ENCODE measurements at regions not wholly inside any gene's neighbourhood (a gene's known extent, or its start where the extent isn't known, plus 50 kb on each side); places are given as distances from the start of the nearest gene placed in this dataset.

GRCh38 chr2:238507836-238508235, 81.1 kb downstream of the ASB1 start:
- TF ChIP-seq CTCF (conservative IDR thresholded peaks at IDR 0.05 in 1 of 2, IDR thresholded peaks at IDR 0.05 in 1 of 2; ENCODE audit: low read depth in 1 of 2, low read length in 2 of 2) (no peak), EZH2 (IDR thresholded peaks at IDR 0.05; ENCODE audit: low read length, missing control alignments) (no peak)
- H3K36me3 ChIP-seq (ENCODE audit: control insufficient read depth, insufficient read depth, low read length), result no peaks in the 10 kb centered on the region
- no peak for DNase-seq (ENCODE audit: low read depth in 2 of 2)
- no peaks in the 10 kb centered on the region for H3K4me1 ChIP-seq (ENCODE audit: control insufficient read depth, extremely low read depth, insufficient read depth, low read length)
- H3K27me3 ChIP-seq (ENCODE audit: control insufficient read depth, insufficient read depth, low read length), result no peaks in the 10 kb centered on the region
- no peaks in the 10 kb centered on the region for H4K20me1 ChIP-seq (ENCODE audit: control insufficient read depth, extremely low read depth, insufficient read depth, low read length)
- H3K9ac ChIP-seq (ENCODE audit: insufficient read depth, low read length), result no peak overlapping the region
- H3K27ac ChIP-seq (ENCODE audit: insufficient read depth, low read length), result no peak overlapping the region
- no peak overlapping the region for H3K4me3 ChIP-seq (replicated peaks in 1 of 4; ENCODE audit: control extremely low read depth in 1 of 4, insufficient read depth in 1 of 4, low read depth in 3 of 4, low read length in 4 of 4)
- no peak overlapping the region for H3K4me2 ChIP-seq (ENCODE audit: extremely low read depth, insufficient read depth, low read length)
- H2AFZ ChIP-seq (ENCODE audit: low read length), result no peak overlapping the region
- H3K79me2 ChIP-seq (ENCODE audit: control insufficient read depth, insufficient read depth, low read length), result no peaks in the 10 kb centered on the region
- H3K9me3 ChIP-seq (ENCODE audit: control insufficient read depth, insufficient read depth, low read depth, low read length), result no peaks in the 10 kb centered on the region

GRCh38 chr2:238509151-238509835, 82.6 kb downstream of the ASB1 start:
- Histone ChIP-seq H4K20me1 (ENCODE audit: control insufficient read depth, extremely low read depth, insufficient read depth, low read length) (no peaks in the 10 kb centered on the region), H3K27me3 (ENCODE audit: control insufficient read depth, insufficient read depth, low read length) (no peaks in the 10 kb centered on the region), H3K9me3 (ENCODE audit: control insufficient read depth, insufficient read depth, low read depth, low read length) (no peaks in the 10 kb centered on the region), H3K4me3 (replicated peaks in 1 of 4; ENCODE audit: control extremely low read depth in 1 of 4, insufficient read depth in 1 of 4, low read depth in 3 of 4, low read length in 4 of 4) (no peak overlapping the region), H3K9ac (ENCODE audit: insufficient read depth, low read length) (no peak overlapping the region), H3K27ac (ENCODE audit: insufficient read depth, low read length) (no peak overlapping the region), H3K4me2 (ENCODE audit: extremely low read depth, insufficient read depth, low read length) (no peak overlapping the region), H3K79me2 (ENCODE audit: control insufficient read depth, insufficient read depth, low read length) (no peaks in the 10 kb centered on the region), H2AFZ (ENCODE audit: low read length) (no peak overlapping the region), H3K36me3 (ENCODE audit: control insufficient read depth, insufficient read depth, low read length) (no peaks in the 10 kb centered on the region), H3K4me1 (ENCODE audit: control insufficient read depth, extremely low read depth, insufficient read depth, low read length) (no peaks in the 10 kb centered on the region)
- peak; percentile 20 to 35 for DNase-seq (ENCODE audit: low read depth in 2 of 2)
- TF ChIP-seq CTCF (conservative IDR thresholded peaks at IDR 0.05 in 1 of 2, IDR thresholded peaks at IDR 0.05 in 1 of 2; ENCODE audit: low read depth in 1 of 2, low read length in 2 of 2), result no peak
- TF ChIP-seq EZH2 (IDR thresholded peaks at IDR 0.05; ENCODE audit: low read length, missing control alignments), result no peak

GRCh38 chr2:238509903-238510302, 83.2 kb downstream of the ASB1 start:
- Histone ChIP-seq H3K4me1 (ENCODE audit: control insufficient read depth, extremely low read depth, insufficient read depth, low read length) (no peaks in the 10 kb centered on the region), H3K4me3 (replicated peaks in 1 of 4; ENCODE audit: control extremely low read depth in 1 of 4, insufficient read depth in 1 of 4, low read depth in 3 of 4, low read length in 4 of 4) (no peak overlapping the region), H3K9ac (ENCODE audit: insufficient read depth, low read length) (no peak overlapping the region), H3K4me2 (ENCODE audit: extremely low read depth, insufficient read depth, low read length) (no peak overlapping the region), H3K27ac (ENCODE audit: insufficient read depth, low read length) (no peak overlapping the region), H3K9me3 (ENCODE audit: control insufficient read depth, insufficient read depth, low read depth, low read length) (no peaks in the 10 kb centered on the region), H2AFZ (ENCODE audit: low read length) (no peak overlapping the region), H4K20me1 (ENCODE audit: control insufficient read depth, extremely low read depth, insufficient read depth, low read length) (no peaks in the 10 kb centered on the region), H3K79me2 (ENCODE audit: control insufficient read depth, insufficient read depth, low read length) (no peaks in the 10 kb centered on the region), H3K27me3 (ENCODE audit: control insufficient read depth, insufficient read depth, low read length) (no peaks in the 10 kb centered on the region), H3K36me3 (ENCODE audit: control insufficient read depth, insufficient read depth, low read length) (no peaks in the 10 kb centered on the region)
- TF ChIP-seq CTCF (conservative IDR thresholded peaks at IDR 0.05 in 1 of 2, IDR thresholded peaks at IDR 0.05 in 1 of 2; ENCODE audit: low read depth in 1 of 2, low read length in 2 of 2) (no peak), EZH2 (IDR thresholded peaks at IDR 0.05; ENCODE audit: low read length, missing control alignments) (no peak)
- no peak for DNase-seq (ENCODE audit: low read depth in 2 of 2)

All from fibroblast of lung (primary cell).